ENCODE measurements at regions not wholly inside any gene's neighbourhood (a gene's known extent, or its start where the extent isn't known, plus 50 kb on each side); places are given as distances from the start of the nearest gene placed in this dataset.

DNA sequence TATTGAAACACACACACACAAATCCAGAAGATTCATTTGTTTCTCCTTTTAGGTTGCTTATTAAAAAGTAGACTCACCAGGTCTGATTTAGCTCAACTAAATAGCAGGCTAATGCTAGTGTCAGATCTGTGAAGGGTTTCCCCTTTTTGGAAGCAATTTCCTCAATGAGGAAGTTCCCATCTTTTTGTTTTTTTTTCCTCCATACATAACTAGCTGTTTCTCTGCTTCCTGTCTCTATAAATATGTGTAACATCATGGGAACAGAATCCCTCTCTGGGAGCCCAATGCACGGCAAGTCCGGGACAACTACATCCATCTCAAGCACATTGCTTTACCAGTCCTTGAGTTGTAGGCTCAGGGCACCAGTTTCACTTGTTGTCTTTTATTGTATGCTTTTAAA lies 1421.1 kb downstream of the PLA2G4A start:
- ATAC-seq (ENCODE audit: low read depth), result no peak
- H3K4me3 ChIP-seq (ENCODE audit: severe bottlenecking), result no peak overlapping the region

GRCh38 chr1:188251036-188251435 lies 1422.3 kb downstream of the PLA2G4A start:
- H3K27ac ChIP-seq (ENCODE audit: poor library complexity, severe bottlenecking), result no peak overlapping the region
- no peaks in the 10 kb centered on the region for H3K36me3 ChIP-seq (ENCODE audit: low read depth)
- H3K9me3 ChIP-seq (ENCODE audit: severe bottlenecking), result no peaks in the 10 kb centered on the region
- ATAC-seq (ENCODE audit: low read depth), result no peak
- TF ChIP-seq, protein P1, sequence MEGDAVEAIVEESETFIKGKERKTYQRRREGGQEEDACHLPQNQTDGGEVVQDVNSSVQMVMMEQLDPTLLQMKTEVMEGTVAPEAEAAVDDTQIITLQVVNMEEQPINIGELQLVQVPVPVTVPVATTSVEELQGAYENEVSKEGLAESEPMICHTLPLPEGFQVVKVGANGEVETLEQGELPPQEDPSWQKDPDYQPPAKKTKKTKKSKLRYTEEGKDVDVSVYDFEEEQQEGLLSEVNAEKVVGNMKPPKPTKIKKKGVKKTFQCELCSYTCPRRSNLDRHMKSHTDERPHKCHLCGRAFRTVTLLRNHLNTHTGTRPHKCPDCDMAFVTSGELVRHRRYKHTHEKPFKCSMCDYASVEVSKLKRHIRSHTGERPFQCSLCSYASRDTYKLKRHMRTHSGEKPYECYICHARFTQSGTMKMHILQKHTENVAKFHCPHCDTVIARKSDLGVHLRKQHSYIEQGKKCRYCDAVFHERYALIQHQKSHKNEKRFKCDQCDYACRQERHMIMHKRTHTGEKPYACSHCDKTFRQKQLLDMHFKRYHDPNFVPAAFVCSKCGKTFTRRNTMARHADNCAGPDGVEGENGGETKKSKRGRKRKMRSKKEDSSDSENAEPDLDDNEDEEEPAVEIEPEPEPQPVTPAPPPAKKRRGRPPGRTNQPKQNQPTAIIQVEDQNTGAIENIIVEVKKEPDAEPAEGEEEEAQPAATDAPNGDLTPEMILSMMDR (IDR thresholded peaks at IDR 0.05; ENCODE audit: poor library complexity, severe bottlenecking), result no peak
- H3K4me3 ChIP-seq (ENCODE audit: severe bottlenecking), result no peak overlapping the region
- no peaks in the 10 kb centered on the region for H3K27me3 ChIP-seq (ENCODE audit: insufficient read depth, poor library complexity, severe bottlenecking)
- DNase-seq (ENCODE audit: low spot score), result no peak
- H3K4me1 ChIP-seq (ENCODE audit: insufficient read depth, poor library complexity, severe bottlenecking), result no peaks in the 10 kb centered on the region

More for the DNA sequence above, 1421.1 kb downstream of the PLA2G4A start:
- Histone ChIP-seq H3K27me3 (ENCODE audit: insufficient read depth, poor library complexity, severe bottlenecking) (no peaks in the 10 kb centered on the region), H3K27ac (ENCODE audit: poor library complexity, severe bottlenecking) (no peak overlapping the region), H3K4me1 (ENCODE audit: insufficient read depth, poor library complexity, severe bottlenecking) (no peaks in the 10 kb centered on the region), H3K36me3 (ENCODE audit: low read depth) (no peaks in the 10 kb centered on the region), H3K9me3 (ENCODE audit: severe bottlenecking) (no peaks in the 10 kb centered on the region)
- no peak for DNase-seq (ENCODE audit: low spot score)
- TF ChIP-seq, protein P1 (IDR thresholded peaks at IDR 0.05; ENCODE audit: poor library complexity, severe bottlenecking), result no peak

DNA sequence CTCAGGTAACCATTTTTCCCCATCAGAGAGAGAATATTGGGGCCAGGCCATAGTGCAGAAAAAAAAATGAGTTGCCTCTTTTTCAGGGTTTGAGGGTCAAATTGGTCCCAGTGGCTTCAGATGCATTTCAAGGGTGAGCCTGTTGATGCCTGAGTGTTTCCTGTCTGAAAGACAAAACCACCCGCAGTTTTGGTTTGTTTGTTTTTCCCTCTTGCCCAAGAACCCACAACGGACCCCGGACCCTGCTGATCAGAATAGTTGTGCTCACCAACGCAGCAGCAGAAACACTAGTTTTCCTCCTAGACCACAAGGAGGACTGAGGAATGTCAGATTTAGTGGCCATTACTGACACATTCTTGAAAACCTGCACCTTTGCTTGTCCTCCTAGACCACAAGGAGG lies 1433.1 kb downstream of the PLA2G4A start:
- Histone ChIP-seq H3K27ac (ENCODE audit: poor library complexity, severe bottlenecking) (no peak overlapping the region), H3K9me3 (ENCODE audit: severe bottlenecking) (no peaks in the 10 kb centered on the region), H3K4me1 (ENCODE audit: insufficient read depth, poor library complexity, severe bottlenecking) (no peaks in the 10 kb centered on the region), H3K27me3 (ENCODE audit: insufficient read depth, poor library complexity, severe bottlenecking) (no peaks in the 10 kb centered on the region), H3K4me3 (ENCODE audit: severe bottlenecking) (no peak overlapping the region), H3K36me3 (ENCODE audit: low read depth) (no peaks in the 10 kb centered on the region)
- TF ChIP-seq, protein P1 (IDR thresholded peaks at IDR 0.05; ENCODE audit: poor library complexity, severe bottlenecking), result no peak
- ATAC-seq (ENCODE audit: low read depth) (no peak), DNase-seq (ENCODE audit: low spot score) (no peak)

DNA sequence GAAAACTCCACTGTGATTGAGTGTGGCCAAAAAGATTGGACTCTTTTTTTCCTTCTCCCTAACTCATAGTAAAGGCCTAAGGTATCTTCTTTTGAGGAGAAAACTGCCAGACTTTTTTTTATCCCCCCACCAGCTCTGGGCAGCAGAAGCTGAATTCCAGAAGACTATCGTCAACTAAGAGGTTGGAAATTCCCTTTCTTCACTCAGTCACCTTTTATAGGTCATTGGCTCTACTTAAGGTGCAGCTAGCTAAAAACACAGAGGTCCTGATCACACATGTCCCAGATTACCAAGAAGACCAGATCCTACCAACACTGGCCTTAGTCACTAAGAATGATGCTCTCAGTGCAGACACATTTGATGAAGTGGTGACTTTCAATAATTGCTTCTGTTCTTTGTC lies 1441.2 kb downstream of the PLA2G4A start:
- TF ChIP-seq, protein P1 (IDR thresholded peaks at IDR 0.05; ENCODE audit: poor library complexity, severe bottlenecking), result no peak
- ATAC-seq (ENCODE audit: low read depth) (no peak), DNase-seq (ENCODE audit: low spot score) (no peak)
- peaks cover 3% of the 10 kb centered on the region; the same call in 1 of the 2 replicates for H3K36me3 ChIP-seq (ENCODE audit: low read depth)
- no peaks in the 10 kb centered on the region for H3K27me3 ChIP-seq (ENCODE audit: insufficient read depth, poor library complexity, severe bottlenecking)
- H3K27ac ChIP-seq (ENCODE audit: poor library complexity, severe bottlenecking), result no peak overlapping the region
- H3K4me1 ChIP-seq (ENCODE audit: insufficient read depth, poor library complexity, severe bottlenecking), result no peaks in the 10 kb centered on the region
- H3K4me3 ChIP-seq (ENCODE audit: severe bottlenecking), result no peak overlapping the region
- no peaks in the 10 kb centered on the region for H3K9me3 ChIP-seq (ENCODE audit: severe bottlenecking)

- H3K4me3 ChIP-seq (ENCODE audit: severe bottlenecking), result no peak overlapping the region
- ATAC-seq (ENCODE audit: low read depth), result no peak
- H3K27ac ChIP-seq (ENCODE audit: poor library complexity, severe bottlenecking), result no peak overlapping the region
- H3K9me3 ChIP-seq (ENCODE audit: severe bottlenecking), result no peaks in the 10 kb centered on the region
- no peaks in the 10 kb centered on the region for H3K4me1 ChIP-seq (ENCODE audit: insufficient read depth, poor library complexity, severe bottlenecking)
- H3K27me3 ChIP-seq (ENCODE audit: insufficient read depth, poor library complexity, severe bottlenecking), result no peaks in the 10 kb centered on the region
- TF ChIP-seq, protein P1 (IDR thresholded peaks at IDR 0.05; ENCODE audit: poor library complexity, severe bottlenecking), result no peak
- DNase-seq (ENCODE audit: low spot score), result no peak
- peaks cover 3% of the 10 kb centered on the region; the same call in 1 of the 2 replicates for H3K36me3 ChIP-seq (ENCODE audit: low read depth)
Measured at GRCh38 chr1:188270497-188270896, 1441.7 kb downstream of the PLA2G4A start.
